ENCODE measurements at regions not wholly inside any gene's neighbourhood (a gene's known extent, or its start where the extent isn't known, plus 50 kb on each side); places are given as distances from the start of the nearest gene placed in this dataset.

- H2AK5ac ChIP-seq (ENCODE audit: insufficient read length, low read length), result no peak overlapping the region
- WGBS (ENCODE audit: extremely low coverage, insufficient read length, low lambda C conversion rate), result no CpG with 5 or more reads among the region's 1 CpG
- H3K4me1 ChIP-seq (ENCODE audit: insufficient read depth, low read length), result no peaks in the 10 kb centered on the region
- no peaks in the 10 kb centered on the region for H3K79me2 ChIP-seq (ENCODE audit: insufficient read depth, low read length)
- H3K18ac ChIP-seq (ENCODE audit: insufficient read length, low read depth, low read length), result no peak overlapping the region
- H2AFZ ChIP-seq (ENCODE audit: low read length), result no peak overlapping the region
- H3K9ac ChIP-seq (ENCODE audit: extremely low read depth, insufficient read length, low read length), result no peak overlapping the region
- Mint-ChIP-seq H3K27ac (no peak overlapping the region), H3K27me3 (ENCODE audit: low read depth) (no peaks in the 10 kb centered on the region), H3K36me3 (ENCODE audit: insufficient read depth in 1 of 3, low read depth in 3 of 3) (no peaks in the 10 kb centered on the region), H3K4me3 (no peak overlapping the region), H3K4me1 (peaks cover 6 to 14% of the 10 kb centered on the region in 2 experiments; a peak in 3 of 4 replicates), H3K9me3 (no peaks in the 10 kb centered on the region)
- no peaks in the 10 kb centered on the region for H3K23me2 ChIP-seq (ENCODE audit: insufficient read length, low read depth, low read length, poor library complexity, severe bottlenecking)
- no peak overlapping the region for H2BK120ac ChIP-seq (ENCODE audit: low read depth, low read length, poor library complexity, severe bottlenecking)
- H3K27me3 ChIP-seq (ENCODE audit: insufficient read depth, low read length), result no peaks in the 10 kb centered on the region
- no peak overlapping the region for H3K27ac ChIP-seq (ENCODE audit: insufficient read length, low read depth, low read length)
- H2BK20ac ChIP-seq (ENCODE audit: low read depth, low read length, poor library complexity, severe bottlenecking), result no peak overlapping the region
- no peak overlapping the region for H4K8ac ChIP-seq (replicated peaks; ENCODE audit: insufficient read length, low read depth, low read length)
- H3T11ph ChIP-seq (ENCODE audit: low read length), result no peak overlapping the region
- no peaks in the 10 kb centered on the region for H3K9me3 ChIP-seq (ENCODE audit: control insufficient read depth, low read depth, low read length)
- no peak overlapping the region for H3K23ac ChIP-seq (ENCODE audit: insufficient read length, low read depth, low read length)
- H4K91ac ChIP-seq (ENCODE audit: insufficient read length, low read depth, low read length), result no peak overlapping the region
- no peak overlapping the region for H2BK15ac ChIP-seq (ENCODE audit: low read depth, low read length)
- no peak overlapping the region for H3K56ac ChIP-seq (ENCODE audit: insufficient read length, low read depth, low read length)
- no peak for TF ChIP-seq CTCF (conservative IDR thresholded peaks at IDR 0.05)
- no peak overlapping the region for H4K5ac ChIP-seq (ENCODE audit: insufficient read length, low read depth, low read length)
- no peak overlapping the region for H3K14ac ChIP-seq (ENCODE audit: insufficient read depth, low read length)
- no peaks in the 10 kb centered on the region for H3K79me1 ChIP-seq (ENCODE audit: insufficient read depth, low read depth, low read length, poor library complexity, severe bottlenecking)
- no peak overlapping the region for H2BK5ac ChIP-seq (ENCODE audit: insufficient read length, low read length)
- no peak for DNase-seq
- H2BK12ac ChIP-seq (ENCODE audit: insufficient read length, low read depth, low read length), result no peak overlapping the region
- no peak overlapping the region for H3K4me2 ChIP-seq (ENCODE audit: insufficient read depth, insufficient read length, low read length)
- no peaks in the 10 kb centered on the region for H4K20me1 ChIP-seq (ENCODE audit: control insufficient read depth, insufficient read depth, insufficient read length)
- H3K4ac ChIP-seq (ENCODE audit: low read depth, low read length), result no peak overlapping the region
These were observed 84.6 kb downstream of the ELOVL4 start for GRCh38 chr6:79862711-79863110.

Measured in H9 (cell line).